ENCODE measurements at regions not wholly inside any gene's neighbourhood (a gene's known extent, or its start where the extent isn't known, plus 50 kb on each side); places are given as distances from the start of the nearest gene placed in this dataset.

DNA sequence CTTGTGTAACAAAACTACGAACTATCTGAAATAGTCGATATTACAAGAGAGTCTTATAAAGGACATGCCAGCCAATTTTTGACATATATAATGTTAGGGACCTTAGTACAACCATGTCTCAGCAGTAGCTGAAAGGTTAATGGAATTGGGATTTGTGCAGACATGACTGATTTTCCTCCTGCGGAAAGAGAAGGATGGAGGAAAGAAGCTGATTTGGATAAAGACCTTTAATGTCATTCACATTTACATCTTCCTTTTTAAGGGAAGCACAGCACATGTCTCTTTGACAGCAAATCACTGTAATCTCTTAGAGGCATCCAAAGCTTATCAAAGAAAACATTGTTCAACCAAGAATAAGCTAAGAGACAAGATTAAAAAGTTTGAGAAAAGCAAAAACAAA lies 1976.2 kb upstream of the IGFBP7 start:
- no peak for DNase-seq

DNA sequence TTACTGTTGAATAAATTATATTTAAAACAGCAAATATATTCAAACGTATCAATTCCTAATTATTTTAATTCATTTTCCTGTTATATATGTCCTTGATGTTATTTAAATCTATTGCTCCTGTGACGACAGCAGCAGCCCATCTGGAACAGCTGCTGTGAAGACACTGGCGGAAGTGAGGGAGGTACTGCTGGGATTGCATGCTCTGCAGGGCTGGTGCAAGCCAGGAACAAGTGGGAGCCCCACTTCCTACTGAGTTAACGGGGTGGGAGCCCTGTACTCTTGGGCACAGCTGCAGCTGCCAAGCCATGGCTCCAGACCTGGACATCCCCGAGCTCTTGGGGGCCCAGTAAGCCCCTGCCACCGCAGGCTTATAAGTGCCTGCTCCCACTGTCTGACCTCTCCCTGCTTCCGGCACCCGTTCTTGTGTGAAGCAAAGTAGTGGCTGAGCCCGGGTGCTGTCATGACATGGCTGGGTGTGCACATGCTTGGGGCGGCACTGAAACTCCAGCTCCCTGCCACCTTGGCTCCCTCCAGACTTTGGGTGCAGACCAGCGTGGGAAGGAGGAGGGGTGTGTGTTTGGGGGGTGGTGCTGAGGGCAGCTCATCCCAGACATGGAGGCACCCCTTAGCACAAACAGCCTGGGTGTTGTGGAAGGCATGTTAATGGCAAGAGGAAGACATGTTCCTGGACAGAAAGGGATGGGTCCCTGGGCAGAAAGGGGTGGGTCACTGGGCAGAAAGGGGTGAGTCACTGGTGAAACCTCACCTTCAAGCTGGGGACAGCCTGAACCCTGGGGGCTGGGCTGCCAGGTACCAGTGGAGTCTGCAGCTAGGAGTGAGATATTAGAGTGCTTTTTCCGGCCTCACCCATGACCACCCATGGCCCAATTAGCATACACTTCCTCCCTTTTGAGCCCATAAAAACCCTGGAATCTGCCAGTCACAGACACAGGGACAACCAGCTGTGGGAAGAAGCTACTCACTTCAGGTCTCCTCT lies 1981.3 kb upstream of the IGFBP7 start:
- DNase-seq, result no peak

DNA sequence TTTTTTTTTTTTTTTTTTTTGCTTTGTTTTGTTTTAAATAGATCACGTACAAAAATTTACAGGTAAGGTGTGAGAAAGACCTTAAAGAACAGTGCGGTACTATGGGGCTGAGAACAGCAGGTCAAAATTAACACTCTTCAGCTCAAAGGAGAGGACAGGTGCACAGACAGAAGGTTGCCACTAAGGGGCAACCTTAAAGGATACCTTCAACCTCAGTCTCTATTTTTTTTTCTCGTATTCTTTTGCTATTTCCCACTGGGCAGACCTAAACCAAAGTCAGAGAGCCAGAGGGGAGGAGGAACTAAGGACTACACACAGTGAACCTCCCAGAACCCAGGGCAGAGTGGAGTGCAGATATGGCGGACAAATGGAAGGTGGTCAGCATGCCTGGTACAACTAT lies 1984.3 kb upstream of the IGFBP7 start:
- DNase-seq, result no peak

DNA sequence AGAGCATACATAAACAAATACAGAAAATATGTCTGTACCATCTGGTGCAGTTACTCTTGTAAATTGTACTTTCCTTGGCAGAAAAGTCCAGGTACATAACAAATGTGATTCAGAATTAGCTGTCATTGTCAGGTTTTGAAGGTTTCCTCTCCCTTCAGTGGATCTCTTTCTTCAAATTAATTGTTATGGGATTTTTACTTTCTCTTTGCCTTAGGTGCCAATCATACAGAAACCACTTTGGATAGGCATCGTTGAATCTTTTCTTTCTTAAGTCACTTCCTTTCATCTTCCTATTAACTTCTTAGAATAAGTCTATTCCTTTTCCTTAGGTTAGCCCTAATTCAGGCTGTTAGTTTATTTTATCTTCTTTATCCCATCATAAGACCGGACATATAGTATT lies 1992.1 kb upstream of the IGFBP7 start:
- DNase-seq, result no peak

DNA sequence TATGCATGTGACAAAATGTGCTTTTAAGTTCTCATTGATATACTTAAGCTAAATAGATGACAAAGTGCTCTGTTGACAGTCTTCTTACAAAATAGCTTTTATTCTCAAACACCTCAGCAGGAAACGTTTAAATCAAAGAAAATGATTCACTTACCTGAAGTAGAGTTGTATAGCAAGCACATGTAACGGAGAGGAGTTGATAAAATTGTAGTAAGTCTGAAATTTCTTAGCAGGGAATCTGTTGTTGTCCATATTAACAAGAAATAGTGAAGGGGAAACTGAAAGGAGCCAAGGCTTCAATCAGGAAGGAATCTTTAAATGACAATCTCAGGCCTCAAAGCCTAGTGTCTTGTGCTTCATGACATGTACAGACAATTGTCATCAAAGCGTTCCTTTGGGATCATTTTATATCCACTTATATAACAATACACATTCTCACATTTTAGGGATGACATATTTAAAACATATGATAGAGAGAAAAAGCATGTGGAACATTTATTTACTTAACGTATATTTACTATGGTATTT lies 2010.2 kb upstream of the IGFBP7 start:
- no peak for DNase-seq

DNA sequence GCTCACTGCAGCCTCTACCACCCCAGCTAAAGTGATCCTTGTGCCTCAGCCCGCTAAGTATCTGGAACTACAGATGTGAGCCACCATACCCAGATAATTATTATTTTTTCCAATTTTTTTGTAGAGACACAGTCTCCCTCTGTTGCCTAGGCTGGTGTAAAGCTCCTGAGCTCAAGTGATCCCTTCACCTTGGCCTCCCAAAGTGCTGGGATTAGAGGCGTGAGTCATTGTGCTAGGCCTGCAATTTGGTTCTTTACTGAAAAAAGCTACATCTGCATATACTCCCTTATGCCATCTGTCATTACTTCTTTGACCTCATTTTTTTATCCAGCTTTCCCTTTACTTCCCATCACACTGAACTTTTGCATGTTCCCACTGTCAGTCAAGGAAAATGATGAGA lies 2012.4 kb upstream of the IGFBP7 start:
- no peak for DNase-seq

DNA sequence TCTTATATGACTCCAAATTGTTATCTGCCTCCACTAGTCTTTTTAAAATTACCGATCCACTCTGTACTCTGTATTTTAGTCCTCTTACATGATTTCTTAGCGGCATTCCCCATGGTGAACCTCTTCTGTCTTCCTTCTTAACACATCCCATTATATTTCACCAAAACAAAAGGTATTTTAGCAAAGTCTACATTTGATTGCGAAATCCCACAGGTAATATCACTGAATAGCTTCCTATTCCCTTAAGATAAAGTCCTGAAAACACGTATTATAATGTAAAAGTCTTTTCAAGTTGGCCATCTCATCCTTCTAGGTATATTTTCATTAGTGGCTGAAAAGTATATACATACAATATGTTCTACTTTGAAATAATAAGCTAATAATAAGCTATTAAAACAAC lies 2016.0 kb upstream of the IGFBP7 start:
- no peak for DNase-seq

DNA sequence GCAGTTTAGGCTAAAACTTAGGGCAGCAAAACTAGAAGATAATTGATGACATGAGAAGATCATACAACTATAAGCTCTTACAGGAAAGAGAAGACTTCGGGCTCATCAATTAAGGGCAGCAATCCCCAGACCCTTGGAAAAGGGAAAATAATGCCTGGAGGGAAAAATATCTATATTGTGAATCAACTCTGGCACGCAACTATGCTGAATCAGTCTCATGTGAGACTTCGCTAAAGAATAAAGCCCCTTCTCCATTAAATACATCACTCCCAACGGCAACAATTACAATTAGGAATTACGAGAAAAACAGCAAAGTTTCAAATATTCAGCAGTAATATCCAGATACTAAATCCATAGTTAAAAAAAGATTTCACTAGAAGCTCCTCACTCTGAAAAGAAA lies 2016.8 kb upstream of the IGFBP7 start:
- no peak for DNase-seq

DNA sequence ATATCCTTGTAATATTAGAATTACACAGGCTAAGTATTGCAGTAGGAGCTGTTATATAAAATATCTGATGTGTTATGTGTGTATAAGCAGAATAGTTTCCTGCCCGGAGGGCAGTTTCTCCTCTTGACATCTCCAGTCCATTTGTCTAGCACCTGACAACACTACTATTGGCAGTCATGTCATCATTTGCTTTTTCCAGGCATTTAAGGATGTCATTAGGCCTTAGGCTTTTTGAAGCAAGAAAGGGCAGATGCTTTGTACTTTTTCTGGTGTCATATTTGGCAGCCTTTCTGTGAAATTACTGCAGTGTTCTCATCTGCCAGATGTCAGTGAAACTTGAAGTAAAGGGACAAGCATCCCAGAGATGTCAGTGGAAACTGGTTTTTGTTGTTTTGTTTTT lies 2017.6 kb upstream of the IGFBP7 start:
- no peak for DNase-seq

DNA sequence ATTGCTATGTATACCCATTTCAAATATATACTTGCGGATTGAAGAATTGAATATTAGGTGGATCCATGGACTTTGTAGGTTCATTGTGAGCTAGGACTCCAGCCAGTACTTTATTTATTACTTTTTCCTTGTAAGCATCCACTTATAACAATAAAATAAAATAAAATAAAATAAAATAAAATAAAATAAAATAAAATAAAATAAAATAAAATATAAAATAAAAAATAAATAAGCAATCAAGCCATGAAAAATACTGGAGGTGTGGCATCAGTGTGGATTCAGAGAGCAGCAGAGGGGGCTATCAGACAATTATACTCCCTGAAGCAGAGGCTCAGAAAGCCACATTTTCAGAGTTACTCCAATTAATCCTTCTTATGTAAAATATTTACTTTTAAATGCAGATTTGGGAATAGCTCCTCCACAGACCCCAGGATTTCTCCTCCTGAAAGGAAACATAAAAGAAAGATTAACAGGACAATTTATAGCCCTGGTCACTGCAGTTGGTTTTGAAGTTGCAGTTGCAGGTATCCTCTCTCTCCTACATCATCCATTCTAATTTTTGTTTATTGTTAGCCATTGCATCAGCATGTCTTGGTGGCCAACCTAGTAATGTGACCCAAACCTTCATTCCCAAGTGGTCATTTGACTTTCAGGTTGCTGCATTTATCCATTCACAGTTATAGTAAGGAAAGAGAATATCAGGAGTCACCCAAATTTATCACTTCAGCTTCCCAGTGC lies 2025.2 kb upstream of the IGFBP7 start:
- no peak for DNase-seq

DNA sequence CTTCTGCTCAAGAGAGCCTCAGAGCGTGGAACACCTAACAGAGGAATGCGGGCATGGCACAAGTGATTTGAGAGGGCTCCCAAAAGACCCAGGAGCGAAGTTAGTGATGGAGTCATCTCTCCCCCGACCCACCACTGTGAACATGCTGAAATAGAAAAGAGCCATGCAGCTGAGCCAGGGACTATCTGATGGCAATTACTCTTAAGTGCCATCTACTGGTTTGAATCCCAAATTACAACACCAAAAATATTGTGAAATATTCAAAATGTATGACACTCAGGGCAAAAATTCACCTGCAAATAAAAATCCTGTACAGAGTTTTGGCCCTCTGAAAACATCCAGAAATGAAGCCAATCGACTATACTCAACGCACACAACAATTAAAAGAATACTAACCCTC lies 2038.9 kb upstream of the ADGRL3 start:
- DNase-seq, result no peak

DNA sequence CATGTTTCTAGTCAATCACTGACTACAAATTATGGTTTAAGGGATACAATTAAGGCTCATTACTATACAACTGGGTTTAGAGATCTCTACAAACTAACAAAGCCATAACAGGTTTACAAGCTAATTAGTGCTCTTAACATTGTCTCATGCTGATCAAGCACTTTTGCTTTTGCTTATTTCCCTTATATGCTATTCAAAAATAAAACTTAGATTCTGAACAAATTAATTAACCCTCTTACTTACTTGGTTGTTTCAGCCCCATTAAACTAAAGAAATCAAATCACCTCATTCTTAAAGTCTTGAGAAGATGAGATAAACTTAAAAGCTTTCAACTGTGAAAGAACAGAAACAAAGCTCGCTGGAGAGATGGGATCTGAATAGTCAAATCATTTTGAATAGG lies 2024.5 kb upstream of the ADGRL3 start:
- no peak for DNase-seq

DNA sequence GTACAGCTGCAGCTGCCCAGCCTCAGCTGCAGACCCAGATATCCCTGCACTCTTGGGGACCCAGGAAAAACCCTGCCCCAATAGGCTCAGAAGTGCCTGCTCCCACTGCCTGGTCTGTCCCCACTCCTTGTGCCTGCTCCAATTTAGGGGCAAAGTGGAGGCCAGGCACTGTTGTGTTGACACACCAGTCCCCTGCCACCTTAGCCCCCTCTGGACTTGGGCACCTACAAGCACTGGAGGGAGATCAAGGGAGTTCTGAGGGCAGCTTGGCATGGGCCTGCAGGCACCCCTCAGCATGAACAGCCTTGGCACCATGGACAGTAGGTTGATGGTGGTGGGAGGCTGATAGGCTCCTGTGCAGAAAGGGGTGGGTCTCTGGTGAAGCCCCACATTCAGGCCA lies 2020.8 kb upstream of the ADGRL3 start:
- DNase-seq, result no peak

DNA sequence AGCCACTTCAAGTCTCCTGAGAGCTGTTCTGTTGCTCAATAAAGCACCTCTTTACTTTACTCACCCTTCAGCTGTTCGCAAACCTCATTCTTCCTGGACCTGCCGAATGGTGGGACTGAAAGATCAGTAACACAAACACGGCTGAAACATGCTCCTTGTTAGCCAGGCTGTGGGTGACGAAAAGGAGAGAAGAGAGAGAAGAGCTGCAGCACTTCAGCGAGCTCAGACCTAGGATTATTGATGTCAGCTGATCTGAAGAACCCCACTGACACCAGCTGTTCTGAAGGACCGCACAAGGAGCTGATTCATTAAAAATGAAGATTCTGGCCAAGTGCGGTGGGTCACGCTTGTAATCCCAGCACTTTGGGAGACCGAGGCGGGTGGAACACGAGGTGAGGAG lies 2020.0 kb upstream of the ADGRL3 start:
- DNase-seq, result no peak

DNA sequence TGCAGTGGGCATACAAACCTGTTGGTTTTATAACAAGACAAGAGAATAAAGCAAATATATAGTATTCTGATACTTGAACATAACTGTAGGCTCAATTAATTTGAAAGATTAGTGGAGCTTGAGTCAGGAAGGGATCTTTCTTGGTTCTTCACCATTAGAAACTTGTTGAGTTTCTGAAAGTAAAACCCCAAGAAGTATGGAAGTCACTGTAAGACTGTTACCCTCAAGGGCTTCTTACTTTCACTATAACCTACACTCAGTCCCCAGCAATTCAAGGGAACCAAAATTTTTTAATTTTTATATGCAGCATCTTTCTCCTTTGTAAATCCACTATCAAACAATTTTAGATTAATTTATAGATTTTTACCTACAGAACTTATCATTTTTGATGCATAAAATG lies 2019.2 kb upstream of the ADGRL3 start:
- DNase-seq, result no peak

DNA sequence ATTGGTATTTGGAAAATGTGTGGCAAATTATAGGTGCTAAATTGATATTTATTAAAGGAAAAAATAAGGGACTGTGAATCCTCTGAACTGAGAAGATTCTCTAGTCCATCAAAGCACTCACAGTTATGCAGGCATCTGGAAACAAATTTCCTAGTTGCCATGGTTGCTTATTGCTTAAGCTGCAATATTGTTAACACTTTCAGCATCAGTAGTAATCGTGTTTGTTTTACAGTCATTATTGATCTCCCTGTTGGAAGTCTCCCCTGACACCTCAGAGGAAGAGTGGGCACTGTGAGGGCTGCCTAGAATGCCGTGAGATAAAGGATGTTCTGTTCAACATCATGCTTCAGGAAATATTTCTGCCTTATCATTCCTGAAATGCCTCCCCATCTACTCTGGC lies 2004.3 kb upstream of the ADGRL3 start:
- no peak for DNase-seq

DNA sequence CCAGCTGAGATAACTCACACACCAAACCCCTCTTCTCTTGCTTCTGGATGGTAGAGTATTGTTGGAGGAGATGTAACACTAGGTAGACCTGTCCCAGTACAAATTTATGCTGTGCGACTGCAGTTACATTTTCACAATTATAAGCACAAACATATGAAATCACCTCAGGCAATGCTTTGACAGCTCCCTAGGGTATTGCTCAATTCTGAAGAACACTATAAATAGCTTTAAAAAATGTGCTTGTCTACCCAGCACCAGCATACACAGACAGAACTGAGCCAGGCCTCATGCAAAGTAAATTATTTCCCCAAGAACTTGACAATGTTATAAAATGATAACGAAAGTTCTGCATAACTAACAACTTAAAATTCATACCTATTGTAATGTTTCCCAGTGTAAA lies 1999.1 kb upstream of the ADGRL3 start:
- no peak for DNase-seq

DNA sequence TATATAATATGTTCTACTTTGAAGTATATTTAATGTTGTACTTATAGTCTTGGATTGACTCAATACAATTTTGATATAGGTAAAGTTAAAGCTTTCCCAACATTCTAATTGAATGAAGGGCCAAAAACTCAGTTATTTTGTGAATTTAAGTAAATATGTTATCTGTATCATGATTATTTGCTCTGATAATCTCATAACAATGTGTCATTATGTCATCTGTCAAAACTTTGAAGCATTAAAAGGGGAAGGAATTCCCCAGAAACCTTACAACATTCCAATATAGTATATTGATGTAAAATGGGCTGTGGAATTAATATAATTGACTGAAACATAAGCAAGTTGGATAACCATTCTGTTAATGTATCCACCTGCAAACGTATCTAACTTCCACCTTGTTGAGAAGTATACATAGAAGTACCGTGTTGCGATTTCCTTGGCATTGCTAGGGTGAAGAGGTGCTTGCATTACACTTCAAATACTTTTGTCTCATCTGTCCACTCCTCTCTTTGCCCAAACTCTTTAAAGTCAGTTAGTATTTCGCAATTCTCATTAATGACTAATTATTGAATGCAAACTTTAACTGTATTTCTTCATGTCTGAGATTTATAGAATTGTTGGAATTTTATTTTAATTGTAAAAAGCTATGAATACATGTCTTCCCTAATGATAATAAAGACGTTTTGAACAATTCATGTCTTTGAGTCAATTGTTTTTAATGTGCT lies 1982.1 kb upstream of the ADGRL3 start:
- no peak for DNase-seq

DNA sequence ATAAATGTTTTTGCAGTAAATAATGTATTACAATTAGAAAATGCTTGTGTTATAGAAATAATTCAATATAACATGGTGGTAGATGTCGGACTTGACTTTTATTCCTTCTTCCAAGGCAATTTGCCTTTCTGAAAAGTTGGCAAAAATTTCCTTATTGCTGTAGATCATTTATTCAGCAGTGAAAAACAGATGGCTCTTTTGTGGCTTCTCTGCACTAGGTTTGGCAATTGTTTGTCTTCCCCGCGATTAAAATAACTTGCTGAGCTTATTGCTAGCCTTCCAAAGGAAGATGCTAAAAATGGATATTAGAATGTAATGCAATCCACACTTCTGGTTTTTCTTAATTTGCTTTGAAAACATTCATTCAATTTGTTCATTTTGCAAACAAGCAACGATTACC lies 1977.9 kb upstream of the ADGRL3 start:
- no peak for DNase-seq

DNA sequence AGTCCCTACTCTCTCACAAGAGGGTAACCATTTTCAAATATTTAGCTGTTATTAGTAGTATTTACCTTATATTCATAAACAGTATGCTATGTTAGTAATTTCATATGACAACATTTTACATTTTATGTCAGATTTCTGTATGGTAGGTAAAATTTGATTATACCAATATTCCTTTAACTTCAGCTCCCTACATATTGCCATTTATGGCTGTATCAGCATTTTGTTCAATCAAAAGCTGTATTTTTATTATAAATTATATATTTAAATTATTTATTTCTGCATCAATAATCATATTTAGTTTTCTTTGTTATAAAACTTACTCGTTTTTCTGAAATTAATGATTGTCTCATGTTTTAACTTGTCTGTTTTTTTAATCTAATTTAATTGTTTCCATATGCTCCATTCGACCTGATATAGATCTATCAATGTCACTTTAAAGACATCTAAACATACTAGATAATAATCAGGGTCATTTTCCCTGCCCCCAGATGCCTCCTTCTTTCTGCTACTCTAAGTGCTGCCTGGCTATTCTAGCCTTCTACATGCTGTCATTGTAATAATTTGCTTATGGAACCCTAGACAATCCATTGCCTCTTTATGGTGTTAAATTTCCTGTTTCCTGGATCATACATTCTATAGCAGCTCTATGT lies 1976.7 kb upstream of the ADGRL3 start:
- DNase-seq, result no peak

DNA sequence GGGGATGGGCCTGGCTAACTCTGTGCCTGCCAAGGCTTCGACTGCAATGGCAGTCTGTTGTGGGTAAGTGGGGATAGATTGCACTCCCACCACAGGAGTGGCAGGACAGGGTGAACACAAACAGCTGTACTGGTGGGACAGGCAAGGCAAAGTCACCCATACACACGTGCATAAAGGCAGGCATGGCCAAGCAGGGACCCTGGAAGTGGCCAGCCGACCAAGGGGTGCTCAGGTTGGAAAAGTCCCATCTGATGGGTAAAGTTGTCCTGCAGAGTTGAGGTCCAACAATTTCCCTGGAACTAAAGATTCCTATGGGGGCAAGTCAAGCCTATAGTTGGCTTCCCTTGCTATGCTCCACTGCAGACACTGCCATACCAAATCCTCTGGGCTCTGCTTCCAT lies 1961.9 kb upstream of the ADGRL3 start:
- no peak for DNase-seq

DNA sequence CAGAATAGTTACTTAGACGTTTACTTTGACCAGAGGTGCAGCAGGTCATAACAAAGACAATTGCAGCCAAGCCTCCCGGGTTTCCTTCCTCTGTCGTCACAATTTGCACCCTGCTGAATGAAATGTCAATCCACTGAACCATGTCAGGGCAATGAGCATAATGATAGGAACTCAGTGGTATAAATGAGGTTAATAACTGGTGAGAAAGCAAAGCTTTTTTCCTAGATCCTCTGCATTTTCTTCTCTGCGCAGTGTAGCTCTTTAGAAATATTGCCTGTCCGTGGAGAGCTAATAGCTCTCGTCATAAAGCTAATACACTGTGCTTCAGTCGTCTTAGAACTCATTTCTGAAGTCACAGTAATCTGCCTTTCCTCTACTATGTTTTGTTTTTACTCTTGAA lies 1960.1 kb upstream of the ADGRL3 start:
- DNase-seq, result no peak

DNA sequence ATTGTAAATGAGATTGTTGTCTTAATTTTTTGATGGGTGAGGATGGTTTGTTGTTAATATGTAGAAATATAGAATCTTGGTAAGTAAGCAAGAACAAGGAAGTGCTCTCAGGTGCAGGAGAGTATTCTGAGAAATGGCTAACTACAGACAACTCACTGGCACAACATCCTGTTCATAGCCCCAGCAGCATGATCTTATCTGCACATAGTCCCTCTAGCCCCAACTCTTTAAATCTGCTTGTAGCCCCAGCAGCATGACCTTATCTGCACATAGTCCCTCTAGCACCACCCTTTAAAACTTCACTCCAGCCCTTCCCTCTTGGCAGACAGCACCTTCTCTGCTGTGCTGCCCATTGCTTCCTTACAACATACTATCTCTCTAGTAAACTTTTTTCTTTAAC lies 1957.1 kb upstream of the ADGRL3 start:
- DNase-seq, result no peak

Measured in midbrain (tissue), 1 donor.